Trophoblast cell (in vitro differentiated cells and primary cell): ENCODE measurements at regions not wholly inside any gene's neighbourhood (a gene's known extent, or its start where the extent isn't known, plus 50 kb on each side); places are given as distances from the start of the nearest gene placed in this dataset.
A peak's percentile ranks its signal among the peaks of the same experiment; 100 is the strongest.

ENCODE experiments used
- DNase-seq, 2 donors: peaks; one replicate each; pipeline ENCODE4 v3.0.0-alpha.2; 2016
- H2AFZ ChIP-seq: 2 replicates; pipeline ENCODE4 v1.6.1; 2013; ENCODE audit warnings: low read length, moderate library complexity, mild to moderate bottlenecking; ENCODE audit not compliant: insufficient read depth, poor library complexity
- H2AK5ac ChIP-seq: 2 replicates; pipeline ENCODE4 v1.6.1; 2013; ENCODE audit warnings: mild to moderate bottlenecking, low read length
- H2BK120ac ChIP-seq: 2 replicates; pipeline ENCODE4 v1.6.1; 2013; ENCODE audit warnings: low read length, mild to moderate bottlenecking, moderate library complexity; ENCODE audit not compliant: insufficient read depth, poor library complexity
- H2BK12ac ChIP-seq: 2 replicates; pipeline ENCODE4 v1.6.1; 2013; ENCODE audit warnings: mild to moderate bottlenecking, low read length, moderate library complexity
- H2BK5ac ChIP-seq: 2 replicates; pipeline ENCODE4 v1.6.1; 2013; ENCODE audit warnings: low read length, low read depth, moderate library complexity, mild to moderate bottlenecking; ENCODE audit not compliant: poor library complexity
- H3K14ac ChIP-seq: 2 replicates; pipeline ENCODE4 v1.6.1; 2013; ENCODE audit warnings: mild to moderate bottlenecking, low read length
- H3K18ac ChIP-seq: 2 replicates; pipeline ENCODE4 v1.6.1; 2013; ENCODE audit warnings: mild to moderate bottlenecking, low read length
- H3K23ac ChIP-seq: 2 replicates; pipeline ENCODE4 v1.6.1; 2013; ENCODE audit warnings: low read length
- H3K27ac ChIP-seq: 2 replicates; pipeline ENCODE4 v1.5.1; 2013; ENCODE audit warnings: low read depth, mild to moderate bottlenecking, inconsistent platforms, low read length, moderate library complexity
- H3K27me3 ChIP-seq: 2 replicates; pipeline ENCODE4 v1.6.1; 2013; ENCODE audit warnings: inconsistent platforms, mild to moderate bottlenecking, low read length, moderate library complexity; ENCODE audit not compliant: insufficient read depth
- H3K36me3 ChIP-seq, 2 experiments: 1 replicate in 1 of 2; 2 replicates in 1 of 2; pipeline ENCODE4 v1.6.1; 2013; ENCODE audit warnings: low read length in 2 of 2, mild to moderate bottlenecking in 2 of 2, moderate library complexity in 1 of 2; ENCODE audit not compliant: insufficient read depth in 2 of 2, control insufficient read depth in 1 of 2
- H3K4ac ChIP-seq: 2 replicates; pipeline ENCODE4 v1.6.1; 2013; ENCODE audit warnings: low read depth, mild to moderate bottlenecking, low read length, moderate library complexity
- H3K4me1 ChIP-seq, 2 experiments: 1 replicate in 1 of 2; 2 replicates in 1 of 2; pipeline ENCODE4 v1.6.1; 2013; ENCODE audit warnings: low read length in 2 of 2, mild to moderate bottlenecking in 2 of 2, moderate library complexity in 1 of 2; ENCODE audit not compliant: insufficient read depth in 2 of 2, control insufficient read depth in 1 of 2
- H3K4me2 ChIP-seq: 2 replicates; pipeline ENCODE4 v1.6.1; 2013; ENCODE audit warnings: inconsistent platforms, mild to moderate bottlenecking, low read length, moderate library complexity
- H3K4me3 ChIP-seq: 2 replicates; pipeline ENCODE4 v1.5.1; 2013; ENCODE audit warnings: mild to moderate bottlenecking, low read depth, low read length, inconsistent platforms
- H3K79me1 ChIP-seq: one replicate; pipeline ENCODE4 v1.6.1; 2013; ENCODE audit warnings: low read length
- H3K79me2 ChIP-seq: 2 replicates; pipeline ENCODE4 v1.6.1; 2013; ENCODE audit warnings: low read length, mild to moderate bottlenecking; ENCODE audit not compliant: control insufficient read depth, insufficient read depth, poor library complexity
- H3K9ac ChIP-seq: 2 replicates; pipeline ENCODE4 v1.6.1; 2013; ENCODE audit warnings: mild to moderate bottlenecking, low read length
- H3K9me3 ChIP-seq: 2 replicates; pipeline ENCODE4 v1.6.1; 2013; ENCODE audit warnings: low read depth, mild to moderate bottlenecking, control low read depth, inconsistent platforms, low read length; ENCODE audit not compliant: insufficient read depth
- H4K12ac ChIP-seq: 2 replicates; pipeline ENCODE4 v1.6.1; 2013; ENCODE audit warnings: low read depth, mild to moderate bottlenecking, low read length, moderate library complexity
- H4K8ac ChIP-seq: 2 replicates; pipeline ENCODE4 v1.6.1; 2013; ENCODE audit warnings: low read depth, mild to moderate bottlenecking, low read length, moderate library complexity
- H4K91ac ChIP-seq: one replicate; pipeline ENCODE4 v1.6.1; 2013; ENCODE audit warnings: low read depth, mild to moderate bottlenecking, low read length, moderate library complexity
- WGBS: extraction: QIAGEN DNeasy Blood & Tissue Kit; methylation state at CpG from one replicate; pipeline ENCODE4 v1.1.7; 2013; ENCODE audit warnings: missing lambda C conversion rate; ENCODE audit not compliant: insufficient read length, insufficient coverage; ENCODE audit errors: extremely low coverage; 5-methylcytosine and 5-hydroxymethylcytosine counted together

DNA sequence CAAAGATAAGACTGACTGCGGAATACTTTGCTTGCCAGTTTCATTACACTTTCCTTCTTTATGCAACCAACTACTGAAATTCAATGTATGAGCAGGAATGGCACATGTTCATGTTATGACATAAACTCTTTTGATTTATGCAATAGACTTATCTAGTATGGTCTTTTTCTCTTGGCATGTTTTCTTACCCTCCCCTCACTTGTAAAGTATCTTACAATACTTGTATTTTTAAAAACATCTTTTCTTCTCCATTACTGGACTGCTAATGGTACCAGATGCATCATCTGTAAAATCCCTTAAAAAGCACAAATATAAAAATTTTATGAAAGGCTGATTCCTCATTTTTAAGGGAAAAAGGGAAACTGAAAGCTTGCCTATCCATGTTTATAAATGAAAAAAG lies 373.8 kb downstream of the ZEB2 start:
- no CpG with 5 or more reads among the region's 1 CpG for WGBS
- DNase-seq, result no peak
- H3K4ac ChIP-seq, result no peak overlapping the region

DNA sequence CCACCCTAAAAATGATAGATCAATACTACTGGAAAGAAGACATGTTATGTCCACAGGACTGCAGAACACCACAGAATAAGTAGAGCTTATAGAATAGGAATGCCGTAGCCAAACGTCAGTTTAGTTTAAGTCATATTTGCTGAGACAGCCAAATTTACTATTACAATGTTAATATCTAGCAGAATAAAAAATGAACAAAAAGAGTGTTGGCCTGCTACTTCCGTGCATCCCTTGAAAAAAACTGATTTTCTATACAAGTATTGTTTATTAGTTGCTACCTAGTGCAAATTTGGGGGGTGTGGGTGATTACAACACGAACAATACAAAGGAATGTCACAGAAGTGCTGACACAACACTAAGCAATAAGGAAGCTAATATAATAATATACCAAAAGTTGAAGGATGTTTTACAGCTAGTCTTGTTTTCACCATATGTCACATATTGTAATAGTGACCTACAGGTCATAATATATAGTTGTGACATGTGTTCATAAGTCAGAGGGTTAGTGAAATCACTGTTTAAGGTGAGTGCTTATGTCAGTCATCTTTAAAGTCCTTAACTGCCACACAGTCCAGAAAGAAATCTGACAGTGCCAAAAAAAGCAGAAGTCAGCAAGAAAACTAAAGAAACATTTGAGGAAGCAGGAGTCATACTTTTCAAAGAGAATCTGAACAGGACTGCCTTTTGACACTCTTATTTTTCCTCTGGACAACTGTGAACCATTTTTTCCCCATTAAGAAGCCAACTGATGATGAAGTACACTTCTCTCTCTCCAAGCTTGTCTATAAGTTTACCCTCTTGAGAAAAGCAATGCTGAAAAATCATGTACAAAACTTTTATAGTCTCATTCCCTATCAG lies 376.4 kb downstream of the ZEB2 start:
- Histone ChIP-seq H3K27me3 (no peaks in the 10 kb centered on the region), H2BK5ac (no peak overlapping the region), H3K36me3 (peaks cover 0 to 1% of the 10 kb centered on the region in 2 experiments), H3K4me2 (no peak overlapping the region), H4K91ac (no peak overlapping the region), H2BK120ac (no peak overlapping the region), H3K79me1 (no peaks in the 10 kb centered on the region), H3K18ac (no peak overlapping the region), H3K79me2 (no peaks in the 10 kb centered on the region), H4K12ac (no peak overlapping the region), H3K9ac (no peak overlapping the region), H2AFZ (no peak overlapping the region), H4K8ac (no peak overlapping the region), H2AK5ac (no peak overlapping the region), H3K4ac (no peak overlapping the region), H3K4me3 (no peak overlapping the region), H2BK12ac (no peak overlapping the region), H3K27ac (no peak overlapping the region), H3K9me3 (no peaks in the 10 kb centered on the region), H3K14ac (no peak overlapping the region), H3K23ac (no peak overlapping the region), H3K4me1 (no peaks in the 10 kb centered on the region)
- DNase-seq, result peak in 1 of 2 donors; percentile 8
- no CpG with 5 or more reads among the region's 4 CpGs for WGBS

More for the DNA sequence above, 373.8 kb downstream of the ZEB2 start:
- no peak overlapping the region for H3K9ac ChIP-seq
- no peak overlapping the region for H2BK120ac ChIP-seq
- no peaks in the 10 kb centered on the region for H3K9me3 ChIP-seq
- H3K4me1 ChIP-seq, result no peaks in the 10 kb centered on the region
- no peak overlapping the region for H2AK5ac ChIP-seq
- no peak overlapping the region for H2BK12ac ChIP-seq
- H3K4me3 ChIP-seq, result no peak overlapping the region
- no peaks in the 10 kb centered on the region for H3K79me2 ChIP-seq
- no peak overlapping the region for H2BK5ac ChIP-seq
- no peak overlapping the region for H3K14ac ChIP-seq
- no peak overlapping the region for H2AFZ ChIP-seq
- peaks cover 0 to 1% of the 10 kb centered on the region in 2 experiments for H3K36me3 ChIP-seq
- no peak overlapping the region for H4K12ac ChIP-seq
- H3K4me2 ChIP-seq, result no peak overlapping the region
- no peak overlapping the region for H4K8ac ChIP-seq
- H3K27ac ChIP-seq, result no peak overlapping the region
- H3K18ac ChIP-seq, result no peak overlapping the region
- H3K27me3 ChIP-seq, result no peaks in the 10 kb centered on the region
- no peaks in the 10 kb centered on the region for H3K79me1 ChIP-seq
- H3K23ac ChIP-seq, result no peak overlapping the region
- no peak overlapping the region for H4K91ac ChIP-seq

DNA sequence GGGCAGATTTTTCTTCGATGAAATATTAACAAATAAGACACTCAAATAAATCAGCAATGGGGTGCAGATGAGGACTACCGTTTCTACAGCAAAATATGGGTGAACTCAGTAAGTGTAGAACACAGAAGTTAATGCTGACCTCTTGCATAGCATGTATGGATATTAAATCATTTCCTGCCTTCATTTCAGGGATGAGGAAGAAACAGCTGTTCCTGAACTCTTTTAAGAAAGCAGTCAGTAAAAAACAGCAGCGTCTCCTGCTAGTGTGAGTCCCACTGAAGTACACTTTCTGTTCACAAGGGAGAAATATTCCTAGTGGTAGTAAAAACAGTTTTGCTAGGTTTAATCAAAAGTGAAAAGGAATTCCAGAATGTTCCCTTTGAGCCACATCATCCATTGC lies 379.0 kb downstream of the ZEB2 start:
- no peak overlapping the region for H2BK5ac ChIP-seq
- H2AK5ac ChIP-seq, result no peak overlapping the region
- no peak overlapping the region for H4K91ac ChIP-seq
- H3K36me3 ChIP-seq, result peaks cover 0 to 1% of the 10 kb centered on the region in 2 experiments
- no peaks in the 10 kb centered on the region for H3K9me3 ChIP-seq
- H3K27ac ChIP-seq, result no peak overlapping the region
- H2BK12ac ChIP-seq, result no peak overlapping the region
- no peak overlapping the region for H3K4me2 ChIP-seq
- H3K23ac ChIP-seq, result no peak overlapping the region
- no peak overlapping the region for H2BK120ac ChIP-seq
- H2AFZ ChIP-seq, result no peak overlapping the region
- H4K8ac ChIP-seq, result no peak overlapping the region
- no peak overlapping the region for H3K4me3 ChIP-seq
- H3K18ac ChIP-seq, result no peak overlapping the region
- no peak overlapping the region for H4K12ac ChIP-seq
- no peaks in the 10 kb centered on the region for H3K4me1 ChIP-seq
- no peak overlapping the region for H3K4ac ChIP-seq
- H3K14ac ChIP-seq, result no peak overlapping the region
- no peak for DNase-seq
- no peaks in the 10 kb centered on the region for H3K27me3 ChIP-seq
- no peak overlapping the region for H3K9ac ChIP-seq
- no CpG with 5 or more reads among the region's 3 CpGs for WGBS
- no peaks in the 10 kb centered on the region for H3K79me1 ChIP-seq
- no peaks in the 10 kb centered on the region for H3K79me2 ChIP-seq

DNA sequence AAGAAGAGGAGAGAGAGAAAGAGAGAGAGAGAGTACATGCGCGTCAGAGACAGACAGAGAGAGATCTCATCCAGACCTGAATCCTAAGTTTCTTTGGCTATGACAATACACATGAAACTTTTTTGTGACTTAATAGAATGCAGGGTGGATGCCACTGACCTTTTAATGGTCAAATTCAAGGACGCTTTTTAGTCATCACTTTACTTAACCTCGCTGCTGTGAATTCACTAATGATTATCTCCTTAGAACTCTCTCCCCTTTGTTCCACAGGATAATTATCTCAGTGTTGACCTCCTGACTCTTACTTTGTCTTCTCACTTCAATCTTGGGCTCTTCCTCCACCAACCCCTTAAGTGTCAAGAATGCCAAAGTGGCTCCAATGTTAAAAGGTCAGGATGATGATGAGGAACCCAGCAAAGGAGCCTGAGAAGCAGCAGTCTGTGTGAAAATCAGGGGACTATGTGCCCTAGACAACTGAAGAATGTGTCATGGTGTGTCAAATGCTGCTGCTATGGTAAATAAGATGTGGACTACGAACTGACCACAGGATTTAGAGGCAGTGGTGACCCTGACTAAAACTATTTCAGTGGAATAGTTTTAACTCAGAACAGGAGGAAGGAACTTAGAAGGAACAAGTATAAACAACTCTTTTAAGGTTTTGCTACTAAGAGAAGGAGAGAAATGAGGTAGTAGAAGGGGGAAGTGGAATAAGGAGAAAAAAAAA lies 382.1 kb downstream of the ZEB2 start:
- Histone ChIP-seq H3K79me1 (no peaks in the 10 kb centered on the region), H2BK5ac (no peak overlapping the region), H3K27me3 (no peaks in the 10 kb centered on the region), H3K14ac (no peak overlapping the region), H3K9me3 (no peaks in the 10 kb centered on the region), H2BK12ac (no peak overlapping the region), H3K79me2 (no peaks in the 10 kb centered on the region), H3K36me3 (no peaks in the 10 kb centered on the region), H3K9ac (no peak overlapping the region), H3K23ac (no peak overlapping the region), H2AK5ac (no peak overlapping the region), H4K8ac (no peak overlapping the region), H4K12ac (no peak overlapping the region), H2BK120ac (no peak overlapping the region), H3K4ac (no peak overlapping the region), H3K18ac (no peak overlapping the region), H3K4me1 (no peaks in the 10 kb centered on the region), H3K4me3 (no peak overlapping the region), H2AFZ (no peak overlapping the region), H3K27ac (no peak overlapping the region), H3K4me2 (no peak overlapping the region), H4K91ac (no peak overlapping the region)
- WGBS, result no CpG with 5 or more reads among the region's 5 CpGs
- peak in 1 of 2 donors; percentile 3 for DNase-seq
